ENCODE measurements at regions not wholly inside any gene's neighbourhood (a gene's known extent, or its start where the extent isn't known, plus 50 kb on each side); places are given as distances from the start of the nearest gene placed in this dataset.
A peak's percentile ranks its signal among the peaks of the same experiment; 100 is the strongest.

DNA sequence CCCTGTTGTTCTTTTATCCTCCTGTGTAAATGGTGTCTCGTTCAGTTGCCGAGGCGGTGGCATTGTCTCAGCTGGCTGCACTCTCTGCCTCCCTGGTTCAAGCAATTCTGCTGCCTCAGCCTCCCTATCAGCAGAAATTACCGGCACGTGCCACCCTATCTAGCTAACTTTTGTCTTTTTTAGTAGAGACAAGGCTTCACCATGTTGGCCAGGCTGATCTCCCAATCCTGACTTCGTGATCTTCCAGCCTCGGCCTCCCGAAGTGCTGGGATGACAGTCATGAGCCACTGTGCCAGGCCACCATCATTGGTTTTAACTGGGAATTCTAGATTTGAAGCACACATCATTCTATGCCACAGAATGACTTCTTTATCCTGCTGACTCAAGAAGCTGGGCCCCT lies 175.3 kb upstream of the ALG10B start:
- no peak for DNase-seq

- DNase-seq = no peak
Measured at GRCh38 chr12:38141861-38142260, 174.7 kb upstream of the ALG10B start.

DNA sequence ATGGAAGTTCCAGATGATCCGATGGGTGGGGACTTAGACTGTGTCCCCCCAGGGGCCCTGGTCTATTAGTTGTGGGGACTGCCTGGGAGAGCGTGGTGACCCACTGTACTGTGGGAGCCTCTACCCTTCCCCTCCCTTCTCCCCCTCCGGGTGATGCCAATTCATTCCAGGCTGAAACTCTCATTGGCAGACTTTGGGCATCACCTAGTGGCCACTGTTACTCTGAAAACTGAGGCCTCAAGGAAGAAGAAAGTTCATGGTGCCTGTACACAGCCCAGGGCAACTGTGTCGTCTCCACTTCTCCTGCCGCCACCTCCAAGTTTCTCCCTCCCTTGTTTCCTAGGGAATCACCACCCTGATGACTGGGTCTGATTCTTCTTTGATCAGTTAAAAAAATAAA lies 173.6 kb upstream of the ALG10B start:
- DNase-seq = no peak

- DNase-seq = no peak
Measured at GRCh38 chr12:38144049-38144448, 172.5 kb upstream of the ALG10B start.

DNA sequence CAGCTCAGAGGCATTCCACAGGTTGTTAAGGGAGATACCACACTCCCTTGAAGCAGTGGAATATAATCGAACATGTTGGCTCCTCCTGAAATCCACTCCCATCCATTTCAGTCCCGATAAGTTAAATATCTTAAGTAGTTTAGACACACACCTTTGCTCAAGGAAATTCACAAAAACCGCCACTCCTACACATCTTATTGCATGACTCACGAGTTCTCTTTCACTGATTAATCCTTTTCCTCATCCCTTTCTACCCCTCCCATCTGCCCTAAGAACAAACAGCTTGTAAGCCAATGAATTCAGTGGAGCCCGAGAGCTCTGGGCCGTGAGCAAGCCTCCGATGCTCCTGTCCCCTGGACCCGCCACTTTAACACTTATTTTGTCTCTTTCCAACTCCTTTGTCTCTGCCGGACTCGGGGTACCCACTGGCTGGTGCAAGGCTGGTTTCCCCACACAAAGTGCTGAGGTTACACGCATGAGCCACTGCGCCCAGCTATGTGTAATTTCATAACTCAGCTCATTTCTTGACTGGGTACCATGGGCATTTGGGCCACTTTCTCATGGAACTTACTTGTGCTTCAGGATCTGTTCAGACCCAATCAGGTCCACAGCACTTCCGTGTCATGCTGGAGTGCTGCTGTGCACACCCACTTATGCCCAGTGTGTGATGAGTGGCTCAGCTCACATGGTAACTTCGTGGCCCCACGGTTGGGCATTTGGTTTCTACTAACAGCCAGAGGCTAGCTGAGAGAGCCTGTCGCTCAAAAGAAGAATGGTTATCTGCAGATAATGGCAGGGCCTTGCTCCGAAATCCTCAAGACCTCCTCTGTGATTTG lies 171.8 kb upstream of the ALG10B start:
- no peak for DNase-seq

DNA sequence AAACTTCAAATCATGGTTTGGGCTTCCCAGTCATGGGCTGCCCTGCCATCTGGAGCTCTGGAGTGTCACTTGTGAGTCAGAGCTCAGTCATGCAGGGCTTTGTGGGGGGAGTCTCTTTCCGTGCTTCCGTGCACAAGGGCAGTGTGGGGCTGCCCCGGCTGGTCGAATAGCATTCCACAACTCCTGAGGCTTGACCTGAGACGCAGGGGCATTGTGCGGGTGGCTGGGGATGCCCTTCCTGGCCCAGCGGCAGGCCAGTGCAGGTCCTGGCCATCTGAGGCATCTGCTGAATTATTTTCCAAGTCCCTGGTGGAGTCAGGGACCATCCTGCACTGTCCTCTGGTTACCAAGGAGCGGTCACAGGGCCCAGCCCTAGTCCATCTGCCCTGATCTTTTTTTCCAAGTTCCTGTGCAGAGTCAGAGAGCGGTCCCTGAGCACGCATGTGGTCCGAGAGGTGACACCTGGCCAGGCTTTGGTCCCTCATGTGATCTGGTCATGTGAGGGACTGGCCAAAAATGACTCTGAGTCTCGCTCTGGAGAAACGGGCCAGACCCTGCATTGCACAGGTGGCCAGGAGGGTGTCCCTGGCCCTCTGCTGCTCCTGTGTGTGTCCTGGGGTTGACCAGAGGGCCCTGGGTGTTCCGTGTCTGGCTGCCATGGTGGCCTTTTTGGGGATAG lies 167.0 kb upstream of the ALG10B start:
- peak; percentile 42 for DNase-seq

DNA sequence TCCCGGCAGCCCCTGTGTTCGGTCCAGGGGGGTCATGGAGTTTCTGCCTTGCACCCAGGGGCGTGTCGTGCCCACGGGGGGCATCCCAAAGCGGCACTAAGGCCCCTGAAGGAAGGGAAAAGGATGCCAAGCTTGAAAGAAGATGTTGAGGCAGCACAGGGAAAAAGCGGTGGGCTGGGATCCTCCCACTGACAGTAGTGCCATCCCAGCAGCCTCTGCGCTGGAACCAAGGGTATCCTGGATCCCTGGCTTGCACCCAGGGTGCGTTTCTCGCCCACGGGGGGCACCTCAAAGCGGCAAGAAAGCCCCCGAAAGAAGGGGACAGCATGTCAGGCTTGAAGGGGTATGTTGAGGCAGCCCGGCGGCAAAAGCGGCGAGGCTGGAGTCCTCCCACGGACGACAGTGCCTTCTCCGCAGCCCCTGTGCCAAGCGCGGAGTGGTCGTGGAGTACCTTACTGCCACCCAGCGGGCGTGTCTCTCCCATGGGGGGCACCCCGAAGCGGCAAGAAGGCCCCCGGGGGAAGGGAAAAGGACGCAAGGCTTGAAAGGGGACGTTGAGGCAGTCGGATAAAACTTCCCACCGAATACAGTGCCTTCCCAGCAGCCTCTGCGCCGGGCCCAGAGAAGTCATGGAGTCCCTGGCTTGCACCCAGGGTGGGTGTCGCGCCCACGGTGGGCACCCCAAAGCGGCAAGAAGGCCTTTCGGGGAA lies 164.4 kb upstream of the ALG10B start:
- DNase-seq = no peak

DNA sequence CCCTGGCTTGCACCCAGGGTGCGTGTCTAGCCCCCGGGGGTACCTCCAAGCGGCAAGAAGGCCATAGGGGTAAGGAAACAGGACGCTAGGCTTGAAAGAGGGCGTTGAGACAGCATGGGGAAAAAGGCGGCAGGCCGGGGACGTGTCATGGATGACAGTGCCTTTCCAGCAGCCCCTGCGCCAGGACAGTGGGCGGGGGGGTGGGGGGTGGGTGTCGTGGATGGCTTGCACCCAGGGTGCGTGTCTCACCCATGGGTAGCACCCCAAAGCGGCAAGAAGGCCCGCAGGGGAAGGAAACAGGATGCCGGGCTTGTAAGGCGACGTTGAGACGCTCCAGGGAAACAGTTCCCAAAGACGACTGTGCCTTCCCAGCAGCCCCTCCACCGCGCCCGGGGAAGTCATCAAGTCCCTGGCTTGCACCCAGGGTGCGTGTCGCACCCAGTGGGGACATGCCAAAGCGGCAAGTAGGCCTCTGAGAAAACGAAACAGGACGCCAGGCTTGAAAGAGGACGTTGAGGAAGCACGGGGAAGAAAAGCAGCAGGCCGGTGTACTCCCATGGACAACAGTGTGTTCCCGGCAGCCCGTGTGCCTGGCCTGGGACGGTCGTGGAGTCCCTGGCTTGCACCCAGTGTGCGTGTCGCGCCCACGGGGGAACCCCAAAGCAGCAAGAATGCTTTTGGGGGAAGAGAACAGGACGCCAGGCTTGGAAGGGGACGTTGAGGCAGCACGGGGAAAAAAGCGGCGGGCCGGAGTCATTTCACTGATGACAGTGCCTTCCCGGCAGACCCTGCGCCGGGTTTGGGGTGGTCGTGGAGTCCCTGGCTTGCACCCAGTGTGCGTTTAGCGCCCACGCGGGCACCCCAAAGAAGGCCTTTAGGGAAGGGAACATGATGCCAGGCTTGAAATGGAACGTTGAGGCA lies 163.5 kb upstream of the ALG10B start:
- no peak for DNase-seq

GRCh38 chr12:38153737-38154061 lies 162.9 kb upstream of the ALG10B start:
- no peak for DNase-seq

- no peak for DNase-seq
Measured at GRCh38 chr12:38154096-38155019, 162.2 kb upstream of the ALG10B start.

GRCh38 chr12:38155020-38155395 lies 161.6 kb upstream of the ALG10B start:
- no peak for DNase-seq

- no peak for DNase-seq
Measured at GRCh38 chr12:38155526-38156496, 160.8 kb upstream of the ALG10B start.

DNA sequence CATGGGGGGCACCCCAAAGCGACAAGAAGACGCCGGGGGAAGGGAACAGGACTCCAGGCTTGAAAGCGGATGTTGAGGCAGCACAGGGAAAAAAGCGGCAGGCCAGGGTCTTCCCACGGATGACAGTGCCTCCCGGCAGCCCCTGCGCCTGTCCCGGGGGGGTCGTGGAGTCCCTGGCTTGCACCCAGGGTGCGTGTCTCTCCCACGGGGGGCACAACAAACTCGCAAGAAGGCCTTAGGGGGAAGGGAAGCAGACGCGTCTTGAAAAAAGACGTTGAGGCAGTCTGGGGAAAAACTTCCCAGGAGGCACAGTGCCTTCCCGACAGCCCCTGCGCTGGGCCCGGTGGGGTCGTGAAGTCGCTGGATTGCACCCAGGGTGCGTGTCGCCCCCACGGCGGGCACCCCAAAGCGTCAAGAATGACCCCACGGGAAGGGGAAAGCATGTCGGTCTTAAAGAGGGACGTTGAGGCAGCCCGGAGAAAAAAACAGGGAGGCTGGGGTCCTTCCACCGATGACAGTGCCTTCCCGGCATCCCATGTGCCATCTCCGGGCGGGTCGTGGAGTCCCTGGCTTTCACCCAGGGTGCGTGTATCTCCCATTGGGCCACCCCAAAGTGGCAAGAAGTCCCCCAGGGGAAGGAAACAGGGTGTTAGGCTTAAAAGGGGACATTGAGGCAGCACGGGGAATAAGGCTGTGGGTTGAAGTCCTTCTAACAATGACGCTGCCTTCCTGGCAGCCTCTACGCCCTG lies 159.9 kb upstream of the ALG10B start:
- no peak for DNase-seq

DNA sequence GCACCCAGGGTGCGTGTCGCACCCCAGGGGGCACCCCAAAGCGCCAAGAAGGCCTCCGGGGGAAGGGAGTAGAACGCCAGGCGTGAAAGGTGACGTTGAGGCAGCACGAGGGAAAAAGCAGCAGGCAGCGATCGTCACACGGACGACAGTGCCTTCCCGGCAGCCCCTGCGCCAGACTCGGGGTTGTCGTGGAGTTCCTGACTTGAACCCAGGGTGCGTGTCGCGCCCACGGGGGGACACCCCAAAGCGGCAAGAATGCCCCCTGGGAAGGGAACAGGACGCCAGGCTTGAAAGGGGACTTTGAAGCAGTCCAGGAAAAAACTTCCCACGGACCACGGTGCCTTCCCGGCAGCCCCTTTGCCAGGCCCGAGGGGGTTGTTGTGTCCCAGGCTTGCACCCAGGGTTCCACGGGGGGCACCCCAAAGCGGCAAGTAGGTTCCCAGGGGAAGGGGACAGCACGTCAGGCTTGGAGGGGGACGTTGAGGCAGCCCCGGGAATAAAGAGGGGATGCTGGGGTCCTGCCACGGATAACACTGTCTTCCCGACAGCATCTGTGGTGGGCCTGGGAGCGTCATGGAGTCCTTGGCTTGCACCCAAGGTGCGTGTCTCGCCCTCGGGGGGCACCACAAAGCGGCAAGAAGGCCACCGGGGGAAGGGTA lies 159.2 kb upstream of the ALG10B start:
- no peak for DNase-seq

- DNase-seq = no peak
Measured at GRCh38 chr12:38157933-38158401, 158.6 kb upstream of the ALG10B start.

DNA sequence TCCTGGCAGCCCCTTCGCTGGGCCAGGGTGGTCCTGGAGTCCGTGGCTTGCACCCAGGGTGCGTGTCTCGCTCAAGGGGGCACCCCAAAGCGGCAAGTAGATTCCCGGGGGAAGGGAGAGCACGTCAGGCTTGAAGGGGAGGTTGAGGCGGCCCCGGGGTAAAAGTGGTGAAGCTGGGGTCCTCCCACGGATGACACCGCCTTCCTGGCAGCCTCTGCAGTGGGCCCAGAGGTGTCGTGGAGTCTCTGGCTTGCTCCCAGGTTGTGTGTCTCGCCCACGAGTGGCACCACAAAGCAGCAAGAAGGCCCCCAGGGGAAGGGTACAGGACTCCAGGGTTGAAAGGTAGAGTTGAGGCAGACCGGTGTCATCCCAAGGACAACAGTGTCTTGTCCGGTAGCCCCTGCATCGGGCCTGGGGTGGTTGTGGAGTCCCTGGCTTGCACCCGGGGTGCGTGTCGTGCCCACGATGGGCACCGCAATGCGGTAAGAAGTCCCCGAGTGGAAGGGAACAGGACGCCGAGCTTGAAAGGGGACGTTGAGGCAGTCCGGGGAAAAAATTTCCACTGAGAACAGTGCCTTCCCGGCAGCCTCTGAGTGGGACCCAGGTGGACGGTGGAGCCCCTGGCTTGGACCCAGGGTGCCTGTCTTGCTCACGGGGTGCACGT lies 158.0 kb upstream of the ALG10B start:
- no peak for DNase-seq

GRCh38 chr12:38159092-38159551 lies 157.5 kb upstream of the ALG10B start:
- no peak for DNase-seq

GRCh38 chr12:38159591-38160317 lies 156.8 kb upstream of the ALG10B start:
- DNase-seq = no peak

Data from GOT3 (cell line).